Kidney (tissue), 13 donors: ENCODE measurements at regions not wholly inside any gene's neighbourhood (a gene's known extent, or its start where the extent isn't known, plus 50 kb on each side); places are given as distances from the start of the nearest gene placed in this dataset.

Source experiments
- DNase-seq, 5 donors: peaks; one replicate each; pipeline ENCODE4 v3.0.0-alpha.2; 2013 to 2020
- FAIRE-seq: peaks from 2 replicates; lab custom pipeline; 2012; peaks lifted over from hg19 to GRCh38; lab: Jason Lieb, UNC
- H3K27ac ChIP-seq, 2 donors: one replicate each; pipeline ENCODE4 v1.7.0; 2013; ENCODE audit warnings: low read depth in 2 of 2, low read length in 2 of 2, inconsistent platforms in 1 of 2
- H3K27me3 ChIP-seq: one replicate; pipeline ENCODE4 v1.7.1; 2013; ENCODE audit warnings: low read length, inconsistent platforms; ENCODE audit not compliant: control insufficient read depth, insufficient read depth
- H3K36me3 ChIP-seq, 3 donors: one replicate each; pipeline versions ENCODE4 v1.7.0 to v1.7.1; 2013; ENCODE audit warnings: low read length in 3 of 3, control low read depth in 1 of 3, inconsistent platforms in 1 of 3; ENCODE audit not compliant: insufficient read depth in 3 of 3, control insufficient read depth in 2 of 3
- H3K4me1 ChIP-seq, 3 donors: one replicate each; pipeline versions ENCODE4 v1.7.0 to v1.7.1; 2013; ENCODE audit warnings: low read length in 3 of 3, inconsistent platforms in 1 of 3, low read depth in 1 of 3; ENCODE audit not compliant: control insufficient read depth in 2 of 3, insufficient read depth in 2 of 3
- H3K4me3 ChIP-seq, 3 donors: one replicate each; pipeline versions ENCODE4 v1.7.0 to v1.8.1; 2013; ENCODE audit warnings: low read length in 3 of 3, control low read depth in 1 of 3, inconsistent platforms in 1 of 3
- H3K9ac ChIP-seq, 3 donors: one replicate each; pipeline versions ENCODE4 v1.7.0 to v1.7.1; 2013; ENCODE audit warnings: low read length in 3 of 3, control low read depth in 1 of 3, inconsistent platforms in 1 of 3
- H3K9me3 ChIP-seq, 3 donors: one replicate each; pipeline versions ENCODE4 v1.7.0 to v1.7.1; 2013; ENCODE audit warnings: low read length in 3 of 3, control low read depth in 1 of 3, inconsistent platforms in 1 of 3; ENCODE audit not compliant: control insufficient read depth in 2 of 3, insufficient read depth in 1 of 3
- CTCF ChIP-seq: IDR thresholded peaks from 3 replicates; pipeline ENCODE4 v1.5.1; 2012; ENCODE audit warnings: mild to moderate bottlenecking, moderate library complexity, borderline replicate concordance; ENCODE audit not compliant: insufficient read depth; ENCODE audit errors: extremely low read depth
- intact Hi-C: fragments of 100-400 bp; cut with DNase I; formaldehyde crosslinking; loops from one replicate; pipeline ENCODE4 v1.11.1; 2022
- donor health status: control.
- donor health status: control.
- donor health status: control.
- donor health status: control.
- donor health status: control.
- donor health status: DM: yes; HTN: yes; CAD: no.
- donor health status: Normal renal cell carcinoma (clear cell type).

DNA sequence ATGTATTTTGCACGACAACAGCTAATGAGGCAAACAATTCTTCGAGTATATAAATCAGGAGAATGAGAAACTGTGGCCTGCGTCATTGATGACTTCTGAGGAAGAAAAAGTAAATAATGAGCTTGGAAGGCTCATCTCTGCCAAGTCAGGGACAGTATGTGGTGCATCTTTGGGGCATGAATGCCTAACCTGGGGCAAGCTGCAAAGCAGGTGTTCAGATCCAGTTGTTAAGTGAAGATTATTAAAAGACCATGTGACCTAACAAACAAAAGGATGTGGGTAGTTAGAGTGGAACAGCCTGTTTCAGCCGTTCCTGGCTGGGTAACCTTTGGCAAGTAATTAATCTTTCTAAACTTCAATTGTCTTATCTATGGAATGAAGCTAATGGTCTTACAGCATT lies 93.0 kb downstream of the LYZL2 start:
- intact Hi-C loops, result loop anchor here (10.0 kb wide), 1 partner anchor 142 kb away; no protein-coding TSS in a partner anchor
- FAIRE-seq, result no peak

DNA sequence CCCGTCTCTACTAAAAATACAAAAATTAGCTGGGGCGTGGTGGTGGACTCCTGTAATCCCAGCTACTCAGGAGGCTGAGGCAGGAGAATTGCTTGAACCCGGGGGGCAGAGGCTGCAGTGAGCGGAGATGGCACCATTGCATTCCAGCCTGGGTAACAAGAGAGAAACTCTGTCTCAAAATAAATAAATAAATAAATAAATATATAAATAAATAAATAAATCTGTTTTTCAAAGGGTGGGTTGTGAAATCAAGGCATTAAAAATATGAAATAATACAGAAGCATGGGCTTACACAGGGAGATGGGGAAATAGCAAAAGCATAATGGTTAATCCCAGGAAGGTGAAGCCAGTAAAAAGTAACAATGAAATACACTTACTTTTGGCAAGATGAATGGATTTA lies 93.9 kb downstream of the LYZL2 start:
- TF ChIP-seq CTCF, result no peak
- H3K27ac ChIP-seq, result no peak overlapping the region
- no peak overlapping the region for H3K9ac ChIP-seq
- FAIRE-seq (no peak), DNase-seq (no peak)
- H3K4me3 ChIP-seq, result no peak overlapping the region
- H3K4me1 ChIP-seq, result peaks cover 0 to 5% (median 0%) of the 10 kb centered on the region in 3 donors
- no peaks in the 10 kb centered on the region for H3K36me3 ChIP-seq
- no peaks in the 10 kb centered on the region for H3K27me3 ChIP-seq
- no peaks in the 10 kb centered on the region for H3K9me3 ChIP-seq
- intact Hi-C loops, result loop anchor here (10.0 kb wide), 1 partner anchor 141 kb away; no protein-coding TSS in a partner anchor

More for the DNA sequence above, 93.0 kb downstream of the LYZL2 start:
- Histone ChIP-seq H3K9me3 (no peaks in the 10 kb centered on the region), H3K4me3 (no peak overlapping the region), H3K9ac (no peak overlapping the region), H3K27ac (peak overlapping the region in 1 of 2 donors; percentile 2), H3K27me3 (no peaks in the 10 kb centered on the region), H3K4me1 (peaks cover 0 to 5% (median 0%) of the 10 kb centered on the region in 3 donors), H3K36me3 (no peaks in the 10 kb centered on the region)
- no peak for TF ChIP-seq CTCF
- DNase-seq, result no peak

DNA sequence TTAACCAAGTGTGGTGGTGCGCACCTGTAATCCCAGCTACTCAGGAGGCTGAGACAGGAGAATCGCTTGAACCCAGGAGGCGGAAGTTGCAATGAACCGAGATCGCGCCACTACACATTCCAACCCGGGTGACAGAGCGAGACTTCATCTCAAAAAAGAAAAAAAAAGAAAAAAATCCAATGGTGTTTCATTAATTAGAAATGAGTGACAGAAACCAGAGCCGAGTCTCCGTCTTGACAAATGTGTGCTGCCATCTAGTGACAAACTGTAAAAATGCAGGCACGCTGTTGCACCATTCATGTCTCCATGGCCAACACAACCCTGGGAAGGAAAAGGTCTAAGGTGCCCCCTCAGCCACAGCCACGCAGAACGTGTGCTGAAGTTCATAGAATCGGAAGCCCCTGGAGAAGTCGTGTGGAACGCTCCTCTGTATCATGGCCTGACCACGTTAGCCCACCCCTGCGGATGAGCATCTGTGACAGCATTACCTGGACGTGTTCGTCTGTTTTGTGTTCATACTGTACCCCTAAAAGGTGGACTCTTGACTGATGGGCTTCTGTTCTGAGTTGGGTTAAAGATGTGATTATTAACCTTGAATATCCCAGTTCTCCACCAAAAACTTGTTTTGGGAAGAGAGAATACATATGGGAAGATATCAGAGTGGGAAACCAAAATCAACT lies 94.9 kb downstream of the LYZL2 start:
- Histone ChIP-seq H3K36me3 (no peaks in the 10 kb centered on the region), H3K4me1 (peaks cover 0 to 5% (median 0%) of the 10 kb centered on the region in 3 donors), H3K4me3 (no peak overlapping the region), H3K9ac (no peak overlapping the region), H3K27me3 (no peaks in the 10 kb centered on the region), H3K9me3 (no peaks in the 10 kb centered on the region), H3K27ac (no peak overlapping the region)
- peak; percentile 97 for TF ChIP-seq CTCF
- FAIRE-seq (peak; percentile 47), DNase-seq (peak in 4 of 5 donors; percentile 75 to 87 (median 80))
- intact Hi-C loops, result loop anchor here (10.0 kb wide), 1 partner anchor 140 kb away; no protein-coding TSS in a partner anchor
